ENCODE measurements at regions not wholly inside any gene's neighbourhood (a gene's known extent, or its start where the extent isn't known, plus 50 kb on each side); places are given as distances from the start of the nearest gene placed in this dataset.
A peak's percentile ranks its signal among the peaks of the same experiment; 100 is the strongest.

DNA sequence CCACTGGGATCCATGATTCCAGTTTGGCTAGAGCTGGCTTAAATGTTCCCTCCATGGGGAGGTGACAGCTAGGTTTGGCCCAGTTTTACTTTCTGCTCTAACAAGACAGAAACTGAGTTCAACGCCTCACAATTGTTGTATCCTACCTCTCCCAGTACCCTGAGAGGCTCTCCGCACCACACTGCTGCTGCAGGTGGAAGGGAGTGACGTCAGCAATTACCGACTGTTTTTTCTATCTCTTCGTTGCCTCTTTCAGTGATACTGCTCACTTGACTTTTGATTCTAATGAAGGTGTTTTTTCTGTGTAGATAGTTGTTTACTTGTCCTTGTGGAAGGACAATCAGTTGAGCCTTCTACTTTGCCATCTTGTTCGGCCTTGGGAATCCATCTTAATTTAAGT is 204.9 kb upstream of the DUSP10 start:
- no peak overlapping the region for H3K4me3 ChIP-seq (replicated peaks; ENCODE audit: low read depth, low read length)
- TF ChIP-seq, protein P1, sequence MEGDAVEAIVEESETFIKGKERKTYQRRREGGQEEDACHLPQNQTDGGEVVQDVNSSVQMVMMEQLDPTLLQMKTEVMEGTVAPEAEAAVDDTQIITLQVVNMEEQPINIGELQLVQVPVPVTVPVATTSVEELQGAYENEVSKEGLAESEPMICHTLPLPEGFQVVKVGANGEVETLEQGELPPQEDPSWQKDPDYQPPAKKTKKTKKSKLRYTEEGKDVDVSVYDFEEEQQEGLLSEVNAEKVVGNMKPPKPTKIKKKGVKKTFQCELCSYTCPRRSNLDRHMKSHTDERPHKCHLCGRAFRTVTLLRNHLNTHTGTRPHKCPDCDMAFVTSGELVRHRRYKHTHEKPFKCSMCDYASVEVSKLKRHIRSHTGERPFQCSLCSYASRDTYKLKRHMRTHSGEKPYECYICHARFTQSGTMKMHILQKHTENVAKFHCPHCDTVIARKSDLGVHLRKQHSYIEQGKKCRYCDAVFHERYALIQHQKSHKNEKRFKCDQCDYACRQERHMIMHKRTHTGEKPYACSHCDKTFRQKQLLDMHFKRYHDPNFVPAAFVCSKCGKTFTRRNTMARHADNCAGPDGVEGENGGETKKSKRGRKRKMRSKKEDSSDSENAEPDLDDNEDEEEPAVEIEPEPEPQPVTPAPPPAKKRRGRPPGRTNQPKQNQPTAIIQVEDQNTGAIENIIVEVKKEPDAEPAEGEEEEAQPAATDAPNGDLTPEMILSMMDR (IDR thresholded peaks at IDR 0.05; ENCODE audit: low read depth, low read length, missing control alignments): no peak
- no peak for DNase-seq (ENCODE audit: extremely low read depth, low read depth)

DNA sequence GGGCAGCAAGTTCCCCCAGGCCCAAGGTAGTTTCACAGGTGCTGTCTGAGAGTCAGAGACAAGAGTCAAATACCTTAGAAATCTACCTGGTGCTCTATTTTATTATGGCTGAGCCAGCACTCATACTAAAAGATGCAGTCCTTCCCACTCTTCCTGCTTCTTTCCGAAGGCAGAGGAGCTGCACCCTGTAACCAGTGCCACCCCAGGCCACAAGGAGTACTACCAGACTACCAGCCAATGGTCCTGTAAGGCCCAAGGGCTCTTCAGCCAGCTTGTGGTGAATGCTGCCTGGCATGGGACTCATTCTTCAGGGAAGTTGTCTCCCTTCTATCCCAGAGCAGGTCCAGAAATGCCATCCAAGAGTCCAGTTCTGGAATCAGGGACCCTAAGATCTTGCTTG is 203.8 kb upstream of the DUSP10 start:
- TF ChIP-seq, protein P1 (IDR thresholded peaks at IDR 0.05; ENCODE audit: low read depth, low read length, missing control alignments): peak; percentile 8
- H3K4me3 ChIP-seq (replicated peaks; ENCODE audit: low read depth, low read length): no peak overlapping the region
- no peak for DNase-seq (ENCODE audit: extremely low read depth, low read depth)

DNA sequence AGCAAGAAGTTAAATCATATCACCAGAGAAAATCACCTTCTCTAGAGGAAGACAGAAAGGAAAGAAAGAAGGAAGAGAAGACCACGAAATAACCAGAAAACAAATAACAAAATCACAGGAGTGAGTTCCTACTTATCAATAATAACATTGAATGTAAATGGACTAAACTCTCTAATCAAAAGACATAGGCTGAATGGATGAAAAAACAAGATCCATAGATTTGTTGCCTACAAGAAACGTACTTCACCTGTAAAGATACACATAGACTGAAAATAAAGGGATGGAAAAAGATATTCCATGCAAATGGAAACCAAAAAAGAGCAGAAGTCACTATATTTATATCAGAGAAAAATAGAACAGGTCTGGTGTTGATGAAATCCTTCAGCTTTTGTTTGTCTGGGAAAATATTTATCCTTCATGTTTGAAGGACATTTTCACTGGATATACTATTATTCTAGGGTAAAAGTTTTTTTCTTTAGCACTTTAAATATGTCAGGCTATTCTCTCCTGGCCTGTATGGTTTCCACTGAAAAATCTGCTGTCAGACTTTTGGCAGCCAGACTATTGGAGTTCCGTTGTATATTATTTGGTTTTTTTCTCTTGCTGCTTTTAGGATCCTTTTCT is 202.5 kb upstream of the DUSP10 start:
- no peak for DNase-seq (ENCODE audit: extremely low read depth, low read depth)
- TF ChIP-seq, protein P1 (IDR thresholded peaks at IDR 0.05; ENCODE audit: low read depth, low read length, missing control alignments): no peak
- no peak overlapping the region for H3K4me3 ChIP-seq (replicated peaks; ENCODE audit: low read depth, low read length)

DNA sequence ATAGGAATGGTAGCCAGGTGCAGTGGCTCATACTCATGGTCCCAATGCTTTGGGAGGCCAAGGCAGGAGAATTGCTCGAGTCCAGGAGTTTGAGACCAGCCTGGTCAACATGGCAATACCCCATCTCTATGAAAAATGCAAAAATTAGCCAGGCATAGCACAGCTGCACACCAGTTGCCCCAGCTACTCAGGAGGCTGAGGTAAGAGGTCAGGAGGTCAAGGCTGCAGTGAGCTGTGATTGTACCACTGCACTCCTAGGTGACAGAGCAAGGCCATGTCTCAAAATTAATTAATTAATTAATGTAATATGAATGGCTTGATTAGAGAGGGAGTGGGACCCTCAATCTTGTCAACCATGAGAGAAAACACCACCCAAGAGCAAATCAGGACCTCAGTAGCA is 198.7 kb upstream of the DUSP10 start:
- no peak for DNase-seq (ENCODE audit: extremely low read depth, low read depth)
- TF ChIP-seq, protein P1 (IDR thresholded peaks at IDR 0.05; ENCODE audit: low read depth, low read length, missing control alignments): no peak
- H3K4me3 ChIP-seq (replicated peaks; ENCODE audit: low read depth, low read length): no peak overlapping the region

DNA sequence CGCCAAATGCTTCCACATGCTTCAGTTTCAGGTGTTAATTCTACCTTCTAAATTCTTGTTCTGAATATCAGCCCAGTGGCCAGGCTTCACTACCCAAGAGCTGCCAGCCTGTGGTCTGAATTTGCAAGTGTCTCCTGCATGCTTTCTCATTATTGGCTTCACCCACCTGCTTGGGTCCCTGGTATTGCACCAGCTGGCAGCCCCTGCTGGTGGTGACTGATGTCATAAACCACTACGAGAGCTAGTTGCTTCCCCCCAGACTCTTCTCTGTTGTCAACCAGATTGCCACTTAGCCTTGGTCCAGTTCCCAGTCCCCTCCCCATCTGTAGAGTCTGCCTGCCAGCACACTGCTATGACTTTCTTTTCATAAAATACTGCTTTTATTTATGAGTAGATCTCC is 197.7 kb upstream of the DUSP10 start:
- DNase-seq (ENCODE audit: extremely low read depth, low read depth): no peak
- TF ChIP-seq, protein P1 (IDR thresholded peaks at IDR 0.05; ENCODE audit: low read depth, low read length, missing control alignments): no peak
- H3K4me3 ChIP-seq (replicated peaks; ENCODE audit: low read depth, low read length): no peak overlapping the region

DNA sequence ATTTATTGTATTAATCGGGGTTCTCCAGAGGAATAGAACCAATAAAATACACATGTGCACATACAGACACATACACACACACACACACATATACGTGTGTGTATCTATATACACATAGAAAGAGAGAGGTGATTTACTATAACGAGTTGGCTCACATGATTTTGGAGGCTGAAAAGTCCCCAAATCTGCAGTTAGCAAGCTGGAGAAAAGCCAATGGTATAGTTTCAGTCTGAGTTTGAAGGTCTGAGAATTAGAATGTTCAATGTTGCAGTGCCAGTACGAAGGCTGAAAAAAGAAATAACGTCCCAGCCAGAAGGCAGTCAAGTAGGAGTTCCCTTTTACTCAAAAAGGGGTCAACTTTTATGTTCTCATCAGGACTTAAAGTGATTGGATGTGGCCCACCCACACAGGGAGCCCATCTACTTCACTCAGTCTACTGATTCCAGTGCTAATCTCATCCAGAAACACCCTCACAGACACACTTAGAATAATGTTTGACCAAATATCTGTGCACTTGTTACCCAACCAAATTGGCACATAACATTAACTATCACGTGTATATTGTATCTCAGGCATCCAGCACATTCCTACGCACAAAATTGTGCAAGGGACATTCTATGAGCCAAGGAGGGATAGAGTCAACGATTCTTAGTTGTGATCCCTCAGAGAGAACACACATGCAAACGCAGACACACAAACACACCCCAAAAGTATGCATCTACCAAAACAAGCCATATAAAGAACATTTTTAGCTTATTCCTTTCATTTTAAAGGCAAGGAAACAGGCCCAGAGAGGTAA is 195.5 kb upstream of the DUSP10 start:
- TF ChIP-seq, protein P1 (IDR thresholded peaks at IDR 0.05; ENCODE audit: low read depth, low read length, missing control alignments): no peak
- DNase-seq (ENCODE audit: extremely low read depth, low read depth): no peak
- no peak overlapping the region for H3K4me3 ChIP-seq (replicated peaks; ENCODE audit: low read depth, low read length)

Measured in HFF-Myc (cell line).